ENCODE measurements at regions not wholly inside any gene's neighbourhood (a gene's known extent, or its start where the extent isn't known, plus 50 kb on each side); places are given as distances from the start of the nearest gene placed in this dataset.

DNA sequence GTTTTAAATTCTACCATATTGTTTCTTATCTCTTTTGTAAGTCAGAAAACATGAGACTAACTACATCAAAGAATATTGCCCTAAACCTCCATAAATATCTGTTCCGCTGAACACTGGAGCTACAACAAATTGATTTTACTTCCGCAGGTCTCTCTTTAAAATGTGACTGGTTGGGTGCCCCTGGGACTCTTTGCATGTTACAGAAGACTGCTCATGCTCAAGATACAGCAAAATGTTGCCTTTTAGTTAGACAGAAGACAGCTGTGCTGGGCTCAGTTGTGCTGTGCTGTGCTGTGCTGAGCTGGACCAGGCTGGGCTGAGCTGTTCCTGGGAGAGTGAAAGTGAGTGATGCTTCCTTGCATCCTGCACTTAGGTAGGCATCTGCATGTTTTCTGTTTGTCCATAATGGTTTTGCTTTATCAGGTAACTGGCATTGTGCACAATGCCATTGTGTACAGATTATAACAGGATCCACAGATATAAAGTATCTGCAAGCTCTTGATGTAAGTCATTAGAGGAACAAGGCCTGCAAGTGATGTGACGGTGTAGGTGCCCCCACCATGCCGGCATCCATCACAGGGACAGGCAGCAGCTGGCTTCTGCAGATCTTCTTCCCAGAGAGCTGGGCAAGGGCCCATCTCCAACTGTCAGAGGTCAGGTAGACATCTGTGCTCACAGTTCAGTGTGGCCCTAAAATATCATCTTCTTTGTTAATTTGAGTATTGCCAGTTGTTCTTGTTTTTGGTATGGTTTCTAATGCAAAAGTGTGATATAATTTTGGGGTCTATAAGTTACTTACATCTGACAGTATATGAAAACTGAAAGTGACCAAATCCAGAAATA lies 972.5 kb upstream of the CELF2 start:
- no peaks in the 10 kb centered on the region for H3K9me3 ChIP-seq (replicated peaks; ENCODE audit: control insufficient read depth, insufficient read depth, low read length)
- H3K9ac ChIP-seq (replicated peaks; ENCODE audit: extremely low read depth, insufficient read depth, low read length): no peak overlapping the region
- ChIA-PET CTCF (no interaction called here), POLR2A (no interaction called here)
- intact Hi-C loops (cut with micrococcal nuclease): no loop called here
- FAIRE-seq (no peak), DNase-seq (ENCODE audit: low read depth, low spot score) (no peak)
- no peaks in the 10 kb centered on the region for H3K27me3 ChIP-seq (ENCODE audit: control insufficient read depth in 2 of 2, insufficient read depth in 2 of 2, low read length in 2 of 2)
- no peak overlapping the region for H3K4me2 ChIP-seq (ENCODE audit: insufficient read depth, low read length)
- no peaks in the 10 kb centered on the region for H3K79me2 ChIP-seq (ENCODE audit: control insufficient read depth, insufficient read depth, low read length)
- TF ChIP-seq CTCF (IDR thresholded peaks at IDR 0.05; ENCODE audit: extremely low read depth in 1 of 2, insufficient read depth in 1 of 2, low read depth in 1 of 2, low read length in 2 of 2) (no peak), GATA2 (IDR thresholded peaks at IDR 0.05; ENCODE audit: insufficient read depth, insufficient read length, low read depth, low read length) (no peak)
- H3K27ac ChIP-seq (ENCODE audit: insufficient read depth, low read depth, low read length): no peak overlapping the region
- peaks cover 4% of the 10 kb centered on the region for H3K4me1 ChIP-seq (ENCODE audit: control insufficient read depth, extremely low read depth, insufficient read depth, low read length)
- H3K4me3 ChIP-seq (replicated peaks in 1 of 3; ENCODE audit: insufficient read depth in 1 of 3, low read depth in 1 of 3, low read length in 3 of 3): no peak overlapping the region
- H3K36me3 ChIP-seq (ENCODE audit: control insufficient read depth in 2 of 2, extremely low read depth in 1 of 2, insufficient read depth in 2 of 2, low read length in 2 of 2): no peaks in the 10 kb centered on the region
- H4K20me1 ChIP-seq (replicated peaks; ENCODE audit: control insufficient read depth, extremely low read depth, insufficient read depth, low read length): no peaks in the 10 kb centered on the region
- BruUV-seq (replicated peaks): no TSS peak
- dilution Hi-C loops (cut with MboI; ENCODE audit: extremely low pct_ligation_motif_present, low sequenced_read_pairs): no loop called here
- no peaks in the 10 kb centered on the region for H3K9me1 ChIP-seq (replicated peaks; ENCODE audit: control insufficient read depth, extremely low read depth, insufficient read depth, low read length)
- H2AFZ ChIP-seq (ENCODE audit: low read depth, low read length): no peak overlapping the region

- H3K9me1 ChIP-seq (replicated peaks; ENCODE audit: control insufficient read depth, extremely low read depth, insufficient read depth, low read length): no peaks in the 10 kb centered on the region
- no peaks in the 10 kb centered on the region for H3K27me3 ChIP-seq (ENCODE audit: control insufficient read depth in 2 of 2, insufficient read depth in 2 of 2, low read length in 2 of 2)
- no peak for TF ChIP-seq MAX (IDR thresholded peaks at IDR 0.05; ENCODE audit: insufficient read depth, insufficient read length)
- TF ChIP-seq MYC (IDR thresholded peaks at IDR 0.05; ENCODE audit: low read depth, low read length): no peak
- TF ChIP-seq POLR2AphosphoS5 (IDR thresholded peaks at IDR 0.05; ENCODE audit: insufficient read depth, low read depth, low read length): no peak
- no peak for TF ChIP-seq FOS (IDR thresholded peaks at IDR 0.05; ENCODE audit: borderline replicate concordance, insufficient read depth, low read length)
- TF ChIP-seq GATA2 (IDR thresholded peaks at IDR 0.05; ENCODE audit: insufficient read depth, insufficient read length, low read depth, low read length): no peak
- TF ChIP-seq JUN (IDR thresholded peaks at IDR 0.05; ENCODE audit: borderline replicate concordance, insufficient read depth, insufficient read length, low read depth): no peak
- TF ChIP-seq CTCF (IDR thresholded peaks at IDR 0.05; ENCODE audit: extremely low read depth in 1 of 2, insufficient read depth in 1 of 2, low read depth in 1 of 2, low read length in 2 of 2): no peak
- no peak for TF ChIP-seq POLR2A (IDR thresholded peaks at IDR 0.05; ENCODE audit: low read depth, low read length)
- TF ChIP-seq EZH2 (IDR thresholded peaks at IDR 0.05; ENCODE audit: borderline replicate concordance, low read depth, low read length, severe bottlenecking): no peak
- no peak for FAIRE-seq
- no peak for DNase-seq (ENCODE audit: low read depth, low spot score)
- ChIA-PET POLR2A (no interaction called here), CTCF (no interaction called here)
- H3K4me2 ChIP-seq (ENCODE audit: insufficient read depth, low read length): no peak overlapping the region
- no peak overlapping the region for H3K9ac ChIP-seq (replicated peaks; ENCODE audit: extremely low read depth, insufficient read depth, low read length)
- intact Hi-C loops (cut with micrococcal nuclease): no loop called here
- no peaks in the 10 kb centered on the region for H3K9me3 ChIP-seq (replicated peaks; ENCODE audit: control insufficient read depth, insufficient read depth, low read length)
- no peak overlapping the region for H3K4me3 ChIP-seq (replicated peaks in 1 of 3; ENCODE audit: insufficient read depth in 1 of 3, low read depth in 1 of 3, low read length in 3 of 3)
- H2AFZ ChIP-seq (ENCODE audit: low read depth, low read length): no peak overlapping the region
- dilution Hi-C loops (cut with MboI; ENCODE audit: extremely low pct_ligation_motif_present, low sequenced_read_pairs): no loop called here
- BruUV-seq (replicated peaks): no TSS peak
- no peaks in the 10 kb centered on the region for H4K20me1 ChIP-seq (replicated peaks; ENCODE audit: control insufficient read depth, extremely low read depth, insufficient read depth, low read length)
- no peaks in the 10 kb centered on the region for H3K36me3 ChIP-seq (ENCODE audit: control insufficient read depth in 2 of 2, extremely low read depth in 1 of 2, insufficient read depth in 2 of 2, low read length in 2 of 2)
- no peak overlapping the region for H3K27ac ChIP-seq (ENCODE audit: insufficient read depth, low read depth, low read length)
- no peaks in the 10 kb centered on the region for H3K79me2 ChIP-seq (ENCODE audit: control insufficient read depth, insufficient read depth, low read length)
- peaks cover 4% of the 10 kb centered on the region for H3K4me1 ChIP-seq (ENCODE audit: control insufficient read depth, extremely low read depth, insufficient read depth, low read length)
Measured at GRCh38 chr10:10045765-10046028, 972.0 kb upstream of the CELF2 start.

Measured in endothelial cell of umbilical vein (primary cell).